GM12878 (cell line): ENCODE measurements at regions not wholly inside any gene's neighbourhood (a gene's known extent, or its start where the extent isn't known, plus 50 kb on each side); places are given as distances from the start of the nearest gene placed in this dataset.

Source experiments
- ATAC-seq: fragments of 200-7000 bp; cut with Tn5 transposase; 3 replicates; pipeline ENCODE4 v1.9.1; 2020; ENCODE audit warnings: mild to moderate bottlenecking, moderate library complexity
- BruUV-seq: library from RNA; stranded (reverse); fragments of 400-500 nt; replicated peaks from 2 replicates; lab custom pipeline; 2021; lab: Mats Ljungman, UMichigan
- CTCF ChIA-PET: fragments of 300-600 bp; sonication (Branson Sonifier 250); formaldehyde crosslinking; extraction: SDS; loops from one replicate; lab custom pipeline; 2021; ENCODE audit warnings: inconsistent platforms; lab: Yijun Ruan, JAX
- POLR2A ChIA-PET: fragments of 350-600 bp; formaldehyde crosslinking; extraction: SDS; loops from one replicate; lab custom pipeline; 2021; ENCODE audit warnings: inconsistent platforms; lab: Charles Lee
- RAD21 ChIA-PET: fragments of 300-600 bp; sonication (Branson Sonifier 250); formaldehyde crosslinking; loops from one replicate; lab custom pipeline; 2023; ENCODE audit warnings: antibody characterized with exemption; ENCODE audit not compliant: unreplicated experiment; lab: Charles Lee
- SMC1A ChIA-PET: fragments of 300-600 bp; sonication (Branson Sonifier 250); formaldehyde crosslinking; loops from one replicate; lab custom pipeline; 2023; ENCODE audit not compliant: unreplicated experiment, uncharacterized antibody; lab: Charles Lee
- DNase-seq: peaks from one replicate; pipeline ENCODE4 v3.0.0-alpha.2; 2011; ENCODE audit warnings: low read depth, low spot score
- FAIRE-seq: peaks from 3 replicates; lab custom pipeline; 2011; peaks lifted over from hg19 to GRCh38; lab: Jason Lieb, UNC
- H2AFZ ChIP-seq: 2 replicates; pipeline ENCODE4 v1.6.0; 2011; ENCODE audit warnings: low read depth, low read length, control low read depth; ENCODE audit not compliant: control insufficient read depth
- H3K27ac ChIP-seq: 2 replicates; pipeline ENCODE4 v1.5.1; 2011; ENCODE audit warnings: control low read depth; ENCODE audit not compliant: control insufficient read depth, insufficient read depth
- H3K27me3 ChIP-seq, 2 experiments: replicated peaks in 1 of 2; 2 replicates each; pipeline versions ENCODE4 v1.6.0 to v1.6.1; 2011; ENCODE audit warnings: low read length in 1 of 2; ENCODE audit not compliant: control insufficient read depth in 2 of 2, insufficient read depth in 2 of 2
- H3K36me3 ChIP-seq, 2 experiments: 2 replicates each; pipeline ENCODE4 v1.5.1; 2011; ENCODE audit warnings: low read length in 1 of 2; ENCODE audit not compliant: control insufficient read depth in 2 of 2, insufficient read depth in 2 of 2
- H3K4me1 ChIP-seq: 2 replicates; pipeline ENCODE4 v1.6.1; 2011; ENCODE audit warnings: mild to moderate bottlenecking, low read length, moderate library complexity, mixed read lengths; ENCODE audit not compliant: control insufficient read depth, insufficient read depth
- H3K4me2 ChIP-seq: 2 replicates; pipeline ENCODE4 v1.6.0; 2011; ENCODE audit warnings: control low read depth; ENCODE audit not compliant: control insufficient read depth, insufficient read depth
- H3K4me3 ChIP-seq: fragments of 200-600 bp; sonication (generic); 2 replicates; pipeline ENCODE4 v1.5.1; 2016
- H3K79me2 ChIP-seq: 2 replicates; pipeline ENCODE4 v1.6.0; 2011; ENCODE audit warnings: low read length; ENCODE audit not compliant: control insufficient read depth, insufficient read depth
- H3K9ac ChIP-seq: 2 replicates; pipeline ENCODE4 v1.8.0; 2011; ENCODE audit warnings: low read length, control low read depth, mixed read lengths; ENCODE audit not compliant: control insufficient read depth, insufficient read depth
- H3K9me3 ChIP-seq: replicated peaks from 3 replicates; pipeline ENCODE4 v1.5.1; 2011; ENCODE audit warnings: mild to moderate bottlenecking, low read length; ENCODE audit not compliant: control insufficient read depth, insufficient read depth
- H4K20me1 ChIP-seq: 2 replicates; pipeline ENCODE4 v1.6.0; 2011; ENCODE audit not compliant: control insufficient read depth, insufficient read depth
- ELK1 ChIP-seq: IDR thresholded peaks from 2 replicates; pipeline ENCODE4 v1.6.1; 2012; ENCODE audit warnings: low read depth, low read length, improper control_type of control experiment
- HDGF ChIP-seq: fragments of 450-650 bp; IDR thresholded peaks from 2 replicates; pipeline ENCODE4 v1.6.1; 2016; ENCODE audit warnings: antibody characterized with exemption
- HSF1 ChIP-seq: fragments of 150-350 bp; IDR thresholded peaks from 2 replicates; pipeline ENCODE4 v1.6.1; 2014; ENCODE audit warnings: mild to moderate bottlenecking, low read depth, low read length
- NFYB ChIP-seq: IDR thresholded peaks from 2 replicates; pipeline ENCODE4 v1.6.1; 2011; ENCODE audit warnings: low read depth, mild to moderate bottlenecking, low read length, improper control_type of control experiment, moderate library complexity; ENCODE audit not compliant: insufficient read depth
- SIX5 ChIP-seq: IDR thresholded peaks from 2 replicates; pipeline ENCODE4 v1.6.1; 2011; ENCODE audit warnings: mild to moderate bottlenecking, low read depth, low read length, moderate library complexity; ENCODE audit not compliant: severe bottlenecking
- TCF12 ChIP-seq: IDR thresholded peaks from 2 replicates; pipeline ENCODE4 v1.6.1; 2011; ENCODE audit warnings: low read depth, mild to moderate bottlenecking, low read length
- TCF3 ChIP-seq: IDR thresholded peaks from 2 replicates; pipeline ENCODE4 v1.6.1; 2012; ENCODE audit warnings: low read depth, mild to moderate bottlenecking, low read length, borderline replicate concordance; ENCODE audit not compliant: insufficient read depth
- ZBED1 ChIP-seq: IDR thresholded peaks from 2 replicates; pipeline ENCODE4 v1.6.1; 2016; ENCODE audit warnings: borderline replicate concordance
- ZBTB33 ChIP-seq: fragments of 450-650 bp; IDR thresholded peaks from 2 replicates; pipeline ENCODE4 v1.6.1; 2017; ENCODE audit warnings: mild to moderate bottlenecking
- WGBS: methylation state at CpG from one replicate; pipeline ENCODE4 v1.1.6; 2016; ENCODE audit warnings: low lambda C conversion rate; ENCODE audit not compliant: insufficient replicate concordance, insufficient coverage; ENCODE audit errors: missing lambda C conversion rate; 5-methylcytosine and 5-hydroxymethylcytosine counted together
- in situ Hi-C: fragments of 300-500 bp; cut with MboI; formaldehyde crosslinking; loops from 9 replicates; pipeline ENCODE4 v1.14.3; 2018; ENCODE audit warnings: mixed read lengths
- intact Hi-C: fragments of 100-400 bp; cut with micrococcal nuclease; formaldehyde crosslinking; loops from one replicate; pipeline ENCODE4 v1.14.2; 2022; ENCODE audit not compliant: unreplicated experiment
- TF ChIP-seq, protein P1 (sequence below): fragments of 450-650 bp; conservative IDR thresholded peaks from 2 replicates; pipeline ENCODE4 v1.6.1; 2017; ENCODE audit warnings: mild to moderate bottlenecking, moderate library complexity

DNA sequence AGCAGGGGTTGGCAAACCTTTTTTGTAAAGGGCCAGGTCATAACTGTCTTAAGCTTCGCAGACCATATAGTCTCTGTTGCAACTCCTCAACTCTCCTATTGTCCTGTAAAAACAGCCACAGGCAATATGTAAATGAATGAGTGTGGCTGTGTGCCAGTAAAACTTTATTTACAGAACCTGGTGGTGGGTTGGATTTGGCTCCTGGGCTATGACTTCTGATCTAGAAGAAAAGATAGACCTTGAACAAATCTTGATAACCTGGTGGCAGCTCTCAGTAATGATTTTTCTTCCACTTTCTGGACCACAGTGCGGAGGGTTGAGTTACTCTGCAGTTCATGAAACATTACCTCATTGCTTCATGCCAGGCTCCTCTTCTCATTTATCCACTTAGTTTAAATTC lies 139.3 kb downstream of the MYCN start:
- intact Hi-C loops: no loop called here
- Histone ChIP-seq H3K27me3 (no peaks in the 10 kb centered on the region; a peak in 2 of 4 replicates), H3K79me2 (no peaks in the 10 kb centered on the region), H3K27ac (no peak overlapping the region)
- WGBS: 42% methylated on average over 2 of the region's 2 CpGs
- SMC1A ChIA-PET: no interaction called here
- TF ChIP-seq TCF12 (no peak), ZBED1 (no peak)
- TF ChIP-seq, all 136 proteins: peak for 0
- H3K4me1 ChIP-seq: no peaks in the 10 kb centered on the region
- H3K4me2 ChIP-seq: no peak overlapping the region
- in situ Hi-C loops: no loop called here
- H3K4me3 ChIP-seq: no peak overlapping the region
- H3K9me3 ChIP-seq: no peaks in the 10 kb centered on the region
- ATAC-seq (no peak), FAIRE-seq (no peak), DNase-seq (no peak)
- POLR2A ChIA-PET: no interaction called here
- CTCF ChIA-PET: interaction anchor here (0.5 kb wide), 1 partner anchor 883 kb away, joined by 3 read pairs; no protein-coding TSS in a partner anchor
- RAD21 ChIA-PET: no interaction called here
- H3K9ac ChIP-seq: no peak overlapping the region
- BruUV-seq: no TSS peak
- no peaks in the 10 kb centered on the region for H4K20me1 ChIP-seq
- no peaks in the 10 kb centered on the region for H3K36me3 ChIP-seq
- H2AFZ ChIP-seq: no peak overlapping the region

DNA sequence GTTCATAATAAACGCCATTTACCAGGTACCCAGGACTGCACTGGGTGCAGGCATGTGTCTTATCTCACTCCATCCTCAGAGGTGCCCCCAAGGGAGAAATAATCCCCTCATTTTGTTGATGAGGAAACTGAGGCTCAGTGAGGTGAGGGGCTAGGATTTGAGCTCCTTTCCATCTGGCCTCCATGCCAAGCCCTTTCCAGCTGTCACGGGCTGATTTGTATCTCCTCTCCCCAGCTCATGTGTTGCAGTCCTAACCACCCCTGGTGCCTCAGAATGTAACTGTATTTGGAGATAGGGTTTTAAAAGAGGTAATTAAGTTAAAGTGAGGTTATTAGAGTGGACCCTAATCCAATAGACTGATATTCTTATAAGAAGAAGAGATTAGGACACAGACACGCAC lies 137.3 kb downstream of the MYCN start:
- no peaks in the 10 kb centered on the region; a peak in 2 of 4 replicates for H3K27me3 ChIP-seq
- no TSS peak for BruUV-seq
- H4K20me1 ChIP-seq: no peaks in the 10 kb centered on the region
- no peaks in the 10 kb centered on the region for H3K9me3 ChIP-seq
- H3K9ac ChIP-seq: no peak overlapping the region
- no peaks in the 10 kb centered on the region for H3K79me2 ChIP-seq
- H3K27ac ChIP-seq: no peak overlapping the region
- in situ Hi-C loops (no loop called here), intact Hi-C loops (no loop called here)
- ChIA-PET CTCF (no interaction called here), RAD21 (no interaction called here), SMC1A (no interaction called here), POLR2A (no interaction called here)
- ATAC-seq: no peak
- FAIRE-seq: no peak
- no peaks in the 10 kb centered on the region for H3K36me3 ChIP-seq
- H2AFZ ChIP-seq: no peak overlapping the region
- no peak for DNase-seq
- 13% methylated on average over 3 of the region's 3 CpGs for WGBS
- no peaks in the 10 kb centered on the region for H3K4me1 ChIP-seq
- H3K4me3 ChIP-seq: no peak overlapping the region
- no peak overlapping the region for H3K4me2 ChIP-seq
- TF ChIP-seq SIX5: no peak
- TF ChIP-seq NFYB: no peak
- no peak for TF ChIP-seq TCF3
- no peak for TF ChIP-seq ZBTB33
- TF ChIP-seq TCF12: no peak
- no peak for TF ChIP-seq HSF1
- no peak for TF ChIP-seq HDGF
- TF ChIP-seq, protein P1, sequence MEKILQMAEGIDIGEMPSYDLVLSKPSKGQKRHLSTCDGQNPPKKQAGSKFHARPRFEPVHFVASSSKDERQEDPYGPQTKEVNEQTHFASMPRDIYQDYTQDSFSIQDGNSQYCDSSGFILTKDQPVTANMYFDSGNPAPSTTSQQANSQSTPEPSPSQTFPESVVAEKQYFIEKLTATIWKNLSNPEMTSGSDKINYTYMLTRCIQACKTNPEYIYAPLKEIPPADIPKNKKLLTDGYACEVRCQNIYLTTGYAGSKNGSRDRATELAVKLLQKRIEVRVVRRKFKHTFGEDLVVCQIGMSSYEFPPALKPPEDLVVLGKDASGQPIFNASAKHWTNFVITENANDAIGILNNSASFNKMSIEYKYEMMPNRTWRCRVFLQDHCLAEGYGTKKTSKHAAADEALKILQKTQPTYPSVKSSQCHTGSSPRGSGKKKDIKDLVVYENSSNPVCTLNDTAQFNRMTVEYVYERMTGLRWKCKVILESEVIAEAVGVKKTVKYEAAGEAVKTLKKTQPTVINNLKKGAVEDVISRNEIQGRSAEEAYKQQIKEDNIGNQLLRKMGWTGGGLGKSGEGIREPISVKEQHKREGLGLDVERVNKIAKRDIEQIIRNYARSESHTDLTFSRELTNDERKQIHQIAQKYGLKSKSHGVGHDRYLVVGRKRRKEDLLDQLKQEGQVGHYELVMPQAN: no peak
- no peak for TF ChIP-seq ELK1
